Chondrocyte (in vitro differentiated cells): ENCODE measurements at regions not wholly inside any gene's neighbourhood (a gene's known extent, or its start where the extent isn't known, plus 50 kb on each side); places are given as distances from the start of the nearest gene placed in this dataset.
"Not testable (repeated sequence)": the region's sequence is repeated elsewhere in the genome, so short reads cannot be mapped to it uniquely, and the experiment has no call there.

ENCODE experiments used
- DNase-seq: peaks from one replicate; pipeline ENCODE4 v3.0.0; 2021; ENCODE audit warnings: mixed read lengths, low spot score
- H3K27ac Mint-ChIP-seq: one replicate; pipeline ENCODE4 v1.8.0; 2021; ENCODE audit warnings: mild to moderate bottlenecking, moderate library complexity, mixed read lengths; ENCODE audit not compliant: unreplicated experiment
- H3K27me3 Mint-ChIP-seq: 2 replicates; pipeline ENCODE4 v1.8.0; 2021; ENCODE audit warnings: low read depth, mixed read lengths
- H3K36me3 Mint-ChIP-seq: 2 replicates; pipeline ENCODE4 v1.8.0; 2021; ENCODE audit warnings: low read depth, mixed read lengths
- H3K4me1 Mint-ChIP-seq: 2 replicates; pipeline ENCODE4 v1.8.0; 2021; ENCODE audit warnings: low read depth, mild to moderate bottlenecking, mixed read lengths
- H3K4me3 Mint-ChIP-seq: one replicate; pipeline ENCODE4 v1.8.0; 2021; ENCODE audit warnings: mild to moderate bottlenecking, moderate library complexity, mixed read lengths; ENCODE audit not compliant: unreplicated experiment
- H3K9me3 Mint-ChIP-seq: 2 replicates; pipeline ENCODE4 v1.8.0; 2021; ENCODE audit warnings: low read depth, mixed read lengths
- CTCF ChIP-seq: fragments of 200-600 bp; sonication (generic); IDR thresholded peaks from 2 replicates; pipeline ENCODE4 v1.5.0; 2021; ENCODE audit warnings: antibody characterized with exemption, mild to moderate bottlenecking, moderate library complexity

GRCh38 chr7:28328146-28328545 lies 84.2 kb upstream of the CREB5 start:
- H3K27me3 Mint-ChIP-seq = peaks cover 2% of the 10 kb centered on the region
- H3K27ac Mint-ChIP-seq = no peak overlapping the region
- no peak for TF ChIP-seq CTCF
- no peak overlapping the region for H3K4me3 Mint-ChIP-seq
- no peak for DNase-seq
- H3K36me3 Mint-ChIP-seq = no peaks in the 10 kb centered on the region
- peaks cover 11% of the 10 kb centered on the region for H3K4me1 Mint-ChIP-seq
- no peaks in the 10 kb centered on the region for H3K9me3 Mint-ChIP-seq

GRCh38 chr7:28328822-28329660 lies 83.3 kb upstream of the CREB5 start:
- Mint-ChIP-seq H3K27ac (no peak overlapping the region), H3K4me3 (no peak overlapping the region), H3K27me3 (peaks cover 2% of the 10 kb centered on the region), H3K36me3 (no peaks in the 10 kb centered on the region), H3K9me3 (peaks cover 3% of the 10 kb centered on the region), H3K4me1 (peaks cover 11% of the 10 kb centered on the region)
- DNase-seq = no peak
- no peak for TF ChIP-seq CTCF

GRCh38 chr7:28329661-28330363 lies 82.5 kb upstream of the CREB5 start:
- Mint-ChIP-seq H3K4me1 (peaks cover 11% of the 10 kb centered on the region), H3K36me3 (no peaks in the 10 kb centered on the region), H3K9me3 (peaks cover 8% of the 10 kb centered on the region), H3K27ac (no peak overlapping the region), H3K27me3 (peaks cover 2% of the 10 kb centered on the region), H3K4me3 (no peak overlapping the region)
- no peak for TF ChIP-seq CTCF
- DNase-seq = no peak

- H3K27me3 Mint-ChIP-seq = peaks cover under 1% of the 10 kb centered on the region
- peaks cover 10% of the 10 kb centered on the region for H3K9me3 Mint-ChIP-seq
- no peak overlapping the region for H3K4me3 Mint-ChIP-seq
- no peak overlapping the region for H3K27ac Mint-ChIP-seq
- no peak for TF ChIP-seq CTCF
- peaks cover 11% of the 10 kb centered on the region for H3K4me1 Mint-ChIP-seq
- no peaks in the 10 kb centered on the region for H3K36me3 Mint-ChIP-seq
- no peak for DNase-seq
Measured at GRCh38 chr7:28330384-28331070, 81.8 kb upstream of the CREB5 start.

GRCh38 chr7:28332046-28332445 lies 80.3 kb upstream of the CREB5 start:
- no peak overlapping the region for H3K27ac Mint-ChIP-seq
- no peak overlapping the region for H3K4me3 Mint-ChIP-seq
- no peaks in the 10 kb centered on the region for H3K36me3 Mint-ChIP-seq
- H3K9me3 Mint-ChIP-seq = peaks cover 10% of the 10 kb centered on the region
- H3K4me1 Mint-ChIP-seq = peaks cover 11% of the 10 kb centered on the region
- no peaks in the 10 kb centered on the region for H3K27me3 Mint-ChIP-seq
- no peak for DNase-seq
- no peak for TF ChIP-seq CTCF

- Mint-ChIP-seq H3K4me1 (peaks cover 11% of the 10 kb centered on the region), H3K9me3 (peaks cover 12% of the 10 kb centered on the region)
- not testable (repeated sequence) for H3K27ac Mint-ChIP-seq, H3K36me3 Mint-ChIP-seq, DNase-seq, H3K4me3 Mint-ChIP-seq, H3K27me3 Mint-ChIP-seq
Measured at GRCh38 chr7:28333548-28333947, 78.8 kb upstream of the CREB5 start.
